GM19099 (cell line): ENCODE measurements at regions not wholly inside any gene's neighbourhood (a gene's known extent, or its start where the extent isn't known, plus 50 kb on each side); places are given as distances from the start of the nearest gene placed in this dataset.
A peak's percentile ranks its signal among the peaks of the same experiment; 100 is the strongest.

ENCODE experiments used
- POLR2A ChIP-seq: IDR thresholded peaks from 3 replicates; pipeline ENCODE4 v1.6.1; 2011; ENCODE audit warnings: low read depth; ENCODE audit not compliant: insufficient read length; ENCODE audit errors: extremely low read depth

- TF ChIP-seq POLR2A = no peak
Measured at GRCh38 chr7:66464059-66464458, 164.6 kb upstream of the KCTD7 start.

DNA sequence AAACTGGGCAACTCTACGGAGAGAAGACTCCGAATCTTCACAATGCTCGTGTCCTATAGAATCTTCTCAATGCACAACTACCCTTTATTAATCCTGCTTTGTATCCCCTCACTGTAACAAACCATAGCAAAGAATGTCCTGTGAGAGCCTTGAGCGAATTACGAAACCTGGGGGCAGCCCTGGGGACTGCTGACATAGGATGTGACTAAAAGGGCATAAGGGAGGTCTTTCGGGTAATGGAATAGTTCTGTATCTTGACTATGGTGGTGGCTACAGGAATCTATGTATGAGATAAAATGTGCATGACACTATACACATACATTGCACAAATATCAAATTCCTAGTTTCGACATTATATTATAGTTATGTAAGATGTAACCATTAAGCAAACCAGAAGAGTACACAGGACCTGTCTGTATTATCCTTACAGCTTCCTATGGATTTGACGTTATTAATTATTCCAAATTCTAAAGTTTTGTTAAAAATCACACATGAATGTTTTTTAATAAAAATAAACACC, 162.5 kb upstream of the KCTD7 start:
- TF ChIP-seq POLR2A = no peak

DNA sequence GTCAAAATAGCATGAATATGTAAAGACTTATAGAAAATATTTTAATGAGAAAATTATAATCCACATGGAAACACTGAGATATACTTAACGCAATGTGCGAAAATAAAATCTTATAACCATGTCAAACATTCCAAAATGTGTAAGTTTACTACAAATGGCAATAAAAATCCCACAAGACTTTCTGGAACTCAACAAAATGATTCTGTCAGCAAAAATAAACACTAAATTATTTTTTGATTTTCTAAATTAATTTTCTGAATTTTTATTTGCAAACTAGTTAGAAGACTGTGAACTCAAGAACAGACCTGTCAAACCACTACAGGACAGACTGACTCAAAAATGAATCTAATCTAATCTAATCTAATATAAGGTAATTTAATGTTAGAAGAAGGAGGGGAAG, 160.8 kb upstream of the KCTD7 start:
- TF ChIP-seq POLR2A = no peak

GRCh38 chr7:66474441-66474840, 154.2 kb upstream of the KCTD7 start:
- TF ChIP-seq POLR2A = no peak

DNA sequence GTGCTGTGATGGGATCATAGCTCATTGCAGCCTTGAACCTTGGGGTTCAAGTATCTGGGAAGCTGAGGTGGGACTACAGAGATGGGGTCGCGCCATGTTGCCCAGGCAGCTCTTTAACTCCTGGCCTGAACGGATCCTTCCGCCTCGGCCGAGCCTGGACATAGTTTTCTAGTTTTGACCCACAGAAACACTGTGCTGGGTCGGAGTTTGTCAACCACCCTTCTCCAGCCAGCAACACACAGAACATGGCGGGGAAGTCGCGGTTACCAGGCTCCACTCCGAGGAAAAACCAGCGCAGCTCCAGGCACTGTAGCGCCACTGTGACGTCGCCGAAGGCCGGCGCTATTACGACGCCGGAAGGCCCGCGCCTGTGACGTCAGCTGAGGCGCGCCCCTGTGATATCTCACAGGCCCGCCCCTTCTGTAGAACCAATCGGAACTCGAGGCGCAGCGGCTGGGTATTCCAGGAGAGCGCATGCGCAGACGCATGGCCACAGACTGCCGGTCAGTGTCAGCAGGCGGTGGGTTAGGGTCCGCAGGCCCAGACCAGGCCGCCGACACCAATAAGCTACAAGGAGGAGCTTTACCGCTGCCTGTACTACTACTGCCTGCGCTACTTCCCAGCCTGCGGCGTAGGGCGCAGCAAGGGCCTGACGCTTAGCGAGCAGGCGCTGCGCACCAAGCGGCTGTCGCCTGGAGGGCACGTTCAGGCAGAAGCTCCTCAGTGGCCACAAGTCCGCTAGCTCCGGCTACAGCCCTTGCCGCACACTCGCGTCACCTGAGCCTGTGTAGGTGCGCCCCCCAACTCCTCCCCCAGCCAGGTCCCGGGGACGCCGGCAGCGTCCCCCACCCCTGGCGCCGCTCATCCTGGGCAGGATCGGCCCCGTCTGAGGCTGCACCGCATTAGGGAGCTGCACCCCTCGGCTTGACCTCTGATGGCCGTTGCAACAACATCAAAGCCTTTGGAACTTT, 135.2 kb upstream of the KCTD7 start:
- peak; percentile 90 for TF ChIP-seq POLR2A

DNA sequence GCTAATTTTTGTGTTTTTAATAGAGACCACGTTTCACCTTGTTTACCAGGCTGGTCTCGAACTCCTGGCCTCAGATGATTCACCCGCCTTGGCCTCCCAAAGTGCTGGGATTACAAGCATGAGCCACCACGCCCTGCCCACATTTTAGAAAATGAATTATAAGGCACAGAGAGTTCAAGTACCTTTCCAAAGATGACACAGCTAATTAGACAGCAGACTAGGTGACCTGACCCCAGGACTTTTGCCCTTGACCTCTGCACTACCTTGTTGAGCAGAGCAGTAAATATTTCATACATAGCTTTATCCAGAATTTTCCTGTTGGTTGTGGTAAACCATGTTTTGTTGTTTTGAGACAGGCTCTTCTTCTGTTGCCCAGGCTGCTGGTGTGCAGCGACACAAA, 131.3 kb upstream of the KCTD7 start:
- TF ChIP-seq POLR2A = no peak

DNA sequence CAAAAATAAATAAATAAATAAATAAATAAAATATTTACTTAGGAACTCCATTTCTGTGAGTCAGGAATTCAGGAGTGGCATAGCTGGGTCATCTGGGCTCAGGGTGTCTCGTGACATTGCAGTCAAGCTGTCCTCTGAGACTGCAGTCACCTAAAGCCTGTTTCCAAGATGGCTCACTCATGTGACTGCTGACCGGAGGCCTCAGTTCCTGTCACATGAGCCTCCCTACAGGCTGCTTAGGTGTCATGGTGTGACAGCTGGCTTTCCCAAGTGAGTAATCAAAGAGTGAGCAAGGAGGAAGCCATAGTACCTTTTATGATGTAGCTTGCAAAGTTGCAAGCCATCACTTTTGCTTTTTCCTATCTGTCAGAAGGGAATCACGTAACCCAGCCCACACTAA, 128.6 kb upstream of the KCTD7 start:
- TF ChIP-seq POLR2A = no peak

DNA sequence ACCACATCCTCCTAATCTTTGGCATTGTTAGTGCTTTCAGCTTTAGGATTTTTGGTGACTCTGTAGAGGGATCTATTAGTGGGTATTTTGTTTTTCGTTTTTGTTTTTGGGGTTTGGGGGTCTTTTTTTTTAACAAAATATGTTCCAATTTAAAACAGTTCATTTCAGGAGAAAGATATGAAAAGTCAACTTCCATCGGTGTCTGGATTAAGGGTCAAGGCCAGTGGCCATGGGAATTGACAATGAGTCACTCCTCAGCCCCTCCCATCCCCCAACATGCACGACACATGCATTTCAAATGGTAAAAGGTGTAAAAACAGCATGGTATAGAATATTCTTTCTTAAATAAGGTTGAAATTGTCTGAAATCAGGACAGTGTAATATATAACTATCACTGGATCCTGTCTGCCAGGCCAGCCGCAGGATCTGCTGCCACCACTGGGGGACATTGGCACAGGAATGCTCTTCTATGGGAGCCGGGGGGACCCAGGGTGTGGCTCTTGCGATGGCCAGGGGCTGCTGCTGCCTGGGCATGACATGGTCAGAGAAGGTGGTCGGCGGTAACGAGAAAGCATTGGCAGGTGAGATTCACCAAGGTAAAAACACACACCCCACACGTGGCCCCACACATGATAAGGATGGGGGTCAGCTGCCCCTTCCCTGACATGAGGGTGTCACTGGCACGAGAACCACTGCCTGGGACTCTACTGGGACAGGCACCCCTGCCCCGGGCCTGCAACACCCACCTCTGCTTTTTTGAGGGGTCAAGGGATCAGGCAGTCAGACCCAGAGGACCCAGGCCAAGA, 126.2 kb upstream of the KCTD7 start:
- no peak for TF ChIP-seq POLR2A

DNA sequence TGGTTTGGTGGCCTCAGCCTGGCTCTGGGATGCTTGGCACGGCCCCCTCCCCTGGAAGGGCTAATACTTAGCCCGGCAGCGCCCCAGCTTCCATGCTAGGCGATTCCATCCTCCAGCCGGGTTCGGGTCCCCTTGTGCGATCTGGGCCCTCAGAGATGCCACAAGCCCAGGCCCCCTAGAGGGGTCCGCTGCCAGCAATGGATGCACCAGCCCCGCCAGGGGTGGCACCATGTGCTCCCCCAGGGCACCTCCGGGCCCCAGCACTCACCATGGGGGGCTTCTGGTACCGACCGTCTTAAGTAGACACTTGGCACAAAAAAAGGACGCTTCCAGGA, 125.7 kb upstream of the KCTD7 start:
- no peak for TF ChIP-seq POLR2A

GRCh38 chr7:66503551-66504031, 125.1 kb upstream of the KCTD7 start:
- no peak for TF ChIP-seq POLR2A

- TF ChIP-seq POLR2A = no peak
Measured at GRCh38 chr7:66504131-66504530, 124.5 kb upstream of the KCTD7 start.

GRCh38 chr7:66505009-66505408, 123.7 kb upstream of the KCTD7 start:
- TF ChIP-seq POLR2A = no peak

DNA sequence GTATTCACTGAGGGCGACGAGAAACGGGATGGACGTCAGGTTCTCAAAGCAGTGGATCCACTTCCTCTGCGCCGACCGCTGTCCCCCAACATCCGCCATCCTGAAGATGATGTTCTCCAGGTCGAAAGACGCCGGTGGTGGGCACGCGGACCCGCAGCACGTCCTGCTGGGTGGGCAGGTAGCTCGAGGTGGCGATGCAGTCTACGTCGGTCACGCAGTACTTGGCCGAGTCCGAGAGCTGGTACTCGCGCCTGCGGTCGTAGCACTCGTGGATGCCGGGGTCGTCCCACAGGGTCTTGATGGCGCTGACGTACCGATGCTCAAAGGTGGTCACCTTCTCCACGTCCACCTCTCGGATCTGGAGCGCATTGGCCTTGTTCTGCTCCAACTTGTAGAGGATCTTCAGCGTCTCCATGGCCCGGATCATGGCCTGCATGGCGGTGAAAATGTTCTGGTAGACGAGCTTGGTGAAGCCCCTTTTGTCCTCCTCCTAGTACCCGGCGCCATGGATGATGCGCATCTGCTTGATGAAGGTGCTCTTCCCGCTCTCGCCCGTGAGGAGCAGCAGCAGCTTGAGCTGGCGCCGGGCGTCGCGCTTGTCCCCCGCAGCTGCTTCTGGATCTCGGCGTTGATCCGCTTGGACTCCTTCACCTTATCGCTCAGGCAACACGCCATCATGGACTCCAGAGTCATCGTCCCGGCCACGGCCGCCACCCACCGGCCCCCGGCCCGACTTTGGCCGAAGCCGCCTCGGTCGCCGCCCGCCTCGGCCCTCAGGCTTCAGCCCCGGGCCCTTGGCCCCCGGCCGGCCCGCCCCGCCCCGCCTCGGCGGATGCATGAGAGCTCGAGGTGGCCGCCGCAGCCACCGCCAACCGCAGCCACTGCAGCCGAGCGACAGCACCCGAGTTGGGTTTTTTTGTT, 122.9 kb upstream of the KCTD7 start:
- no peak for TF ChIP-seq POLR2A

- TF ChIP-seq POLR2A = no peak
Measured at GRCh38 chr7:66507764-66508296, 120.9 kb upstream of the KCTD7 start.
